Neuron (in vitro differentiated cells): ENCODE measurements at regions not wholly inside any gene's neighbourhood (a gene's known extent, or its start where the extent isn't known, plus 50 kb on each side); places are given as distances from the start of the nearest gene placed in this dataset.

Experiments
- H2AFZ ChIP-seq: one replicate; pipeline ENCODE4 v1.6.1; 2013; ENCODE audit warnings: low read depth, mild to moderate bottlenecking, inconsistent platforms, low read length, moderate library complexity
- H3K27me3 ChIP-seq: one replicate; pipeline ENCODE4 v1.6.1; 2013; ENCODE audit warnings: low read length; ENCODE audit not compliant: insufficient read depth
- H3K36me3 ChIP-seq: one replicate; pipeline ENCODE4 v1.6.1; 2013; ENCODE audit warnings: low read length; ENCODE audit not compliant: insufficient read depth
- H3K4me1 ChIP-seq: one replicate; pipeline ENCODE4 v1.6.1; 2013; ENCODE audit warnings: low read length; ENCODE audit not compliant: insufficient read depth
- H3K4me3 ChIP-seq: 2 replicates; pipeline ENCODE4 v1.5.1; 2013; ENCODE audit warnings: mild to moderate bottlenecking, low read length, moderate library complexity
- H3K9me3 ChIP-seq: one replicate; pipeline ENCODE4 v1.6.1; 2013; ENCODE audit warnings: low read length

DNA sequence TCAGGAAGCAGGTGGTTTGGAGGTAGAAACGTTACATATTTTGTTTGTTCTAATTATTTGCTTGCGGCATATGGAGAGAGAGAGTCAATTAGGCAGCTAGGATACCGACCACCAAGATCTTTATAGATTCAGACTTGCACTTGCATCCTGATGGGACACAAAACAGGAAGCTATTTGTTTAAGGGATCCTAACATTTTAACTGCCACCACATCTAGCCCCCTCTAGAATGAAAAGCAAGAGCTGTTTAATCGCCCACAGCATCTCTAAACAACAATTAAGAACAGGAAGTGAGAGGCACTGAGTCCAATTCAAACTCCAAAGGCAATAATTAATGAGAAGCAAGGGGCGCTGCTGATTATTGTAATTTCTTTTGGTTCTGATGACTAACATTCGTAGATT, 182.0 kb upstream of the LINC00305 start:
- Histone ChIP-seq H3K27me3 (no peaks in the 10 kb centered on the region), H3K4me1 (no peaks in the 10 kb centered on the region), H2AFZ (no peak overlapping the region), H3K4me3 (no peak overlapping the region), H3K9me3 (no peaks in the 10 kb centered on the region), H3K36me3 (no peaks in the 10 kb centered on the region)

DNA sequence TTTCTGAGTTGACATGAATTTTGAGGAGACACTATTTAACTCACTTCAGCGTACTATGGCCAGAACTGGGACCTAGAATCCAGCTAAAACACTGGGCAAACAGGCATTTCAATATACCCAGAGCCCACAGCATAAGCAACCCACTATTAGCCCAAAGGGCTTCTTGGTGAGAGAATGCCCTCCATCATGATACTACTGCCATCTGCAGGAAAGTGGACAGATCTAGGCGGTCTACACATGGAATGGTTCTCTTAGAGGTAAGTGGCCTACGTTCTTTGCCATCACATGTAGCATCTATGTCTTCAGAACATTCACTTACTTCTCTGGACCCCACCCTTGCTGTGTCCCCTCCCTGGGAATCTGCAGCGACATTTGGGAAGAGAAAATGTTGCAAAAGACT, 181.3 kb upstream of the LINC00305 start:
- H3K36me3 ChIP-seq, result no peaks in the 10 kb centered on the region
- H3K4me3 ChIP-seq, result no peak overlapping the region
- no peaks in the 10 kb centered on the region for H3K9me3 ChIP-seq
- no peak overlapping the region for H2AFZ ChIP-seq
- H3K27me3 ChIP-seq, result no peaks in the 10 kb centered on the region
- H3K4me1 ChIP-seq, result no peaks in the 10 kb centered on the region

DNA sequence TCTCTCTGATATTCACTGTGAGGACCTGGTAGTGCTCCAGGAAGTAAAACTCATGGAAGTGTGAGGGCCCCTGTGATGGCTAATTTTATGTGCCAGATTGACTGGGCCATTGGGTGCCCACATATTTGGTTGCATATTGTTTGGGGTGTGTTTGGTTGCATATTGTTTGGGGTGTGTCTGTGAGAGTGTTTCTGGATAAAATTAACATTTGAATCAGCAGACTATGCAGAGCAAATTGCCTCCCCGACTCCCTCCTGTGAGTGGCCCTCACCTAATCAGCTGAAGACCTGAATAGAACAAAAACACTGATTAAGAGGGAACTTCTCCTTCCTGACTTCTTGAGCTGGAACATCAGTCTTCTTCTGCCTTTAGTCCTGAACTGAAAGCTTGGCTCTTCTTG, 173.3 kb upstream of the LINC00305 start:
- Histone ChIP-seq H3K27me3 (no peaks in the 10 kb centered on the region), H3K9me3 (no peaks in the 10 kb centered on the region), H3K4me1 (no peaks in the 10 kb centered on the region), H2AFZ (no peak overlapping the region), H3K36me3 (no peaks in the 10 kb centered on the region), H3K4me3 (no peak overlapping the region)

DNA sequence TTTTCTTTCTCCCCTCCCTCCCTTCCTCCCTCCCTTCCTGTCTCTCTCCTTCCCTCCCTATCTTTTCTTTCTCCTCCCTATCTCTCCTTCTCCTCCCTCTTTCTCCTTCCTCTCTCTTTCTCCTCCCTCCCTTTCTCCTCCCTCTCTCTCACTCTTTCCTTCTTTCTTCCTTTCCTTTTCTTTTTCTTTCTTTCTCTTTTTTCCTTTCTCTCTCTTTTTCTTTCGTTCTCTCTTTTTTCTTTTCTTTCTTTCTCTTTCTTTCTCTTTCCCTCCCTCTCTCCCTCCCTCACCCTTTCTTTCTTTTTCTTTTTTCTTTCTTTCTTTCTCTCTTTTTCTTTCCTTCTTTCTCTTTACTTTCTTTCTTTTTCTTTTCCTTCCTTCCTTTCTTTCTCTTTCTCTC, 169.7 kb upstream of the LINC00305 start:
- Histone ChIP-seq H2AFZ (no peak overlapping the region), H3K4me3 (no peak overlapping the region)

DNA sequence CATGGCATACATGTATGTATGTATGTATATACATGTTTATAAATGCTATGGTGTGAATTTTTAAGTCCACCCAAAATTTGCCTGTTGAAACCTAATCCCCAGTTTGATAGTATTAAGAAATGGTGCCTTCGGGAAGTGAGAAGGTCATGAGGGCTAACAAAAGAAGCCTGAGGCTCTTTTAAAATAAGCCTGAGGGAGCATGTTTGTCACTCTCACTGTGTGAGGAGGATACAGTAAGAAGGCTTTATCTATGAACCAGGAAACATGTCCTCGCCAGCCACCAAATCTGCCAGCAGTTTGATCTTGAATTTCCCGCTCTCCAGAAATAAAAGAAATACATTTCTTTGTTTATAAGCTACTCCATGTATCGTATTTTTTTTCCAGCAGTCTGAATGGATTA, 163.0 kb upstream of the LINC00305 start:
- H3K36me3 ChIP-seq, result no peaks in the 10 kb centered on the region

More for the DNA sequence above, 169.7 kb upstream of the LINC00305 start:
- Histone ChIP-seq H3K4me1 (no peaks in the 10 kb centered on the region), H3K9me3 (no peaks in the 10 kb centered on the region), H3K27me3 (no peaks in the 10 kb centered on the region), H3K36me3 (no peaks in the 10 kb centered on the region)

DNA sequence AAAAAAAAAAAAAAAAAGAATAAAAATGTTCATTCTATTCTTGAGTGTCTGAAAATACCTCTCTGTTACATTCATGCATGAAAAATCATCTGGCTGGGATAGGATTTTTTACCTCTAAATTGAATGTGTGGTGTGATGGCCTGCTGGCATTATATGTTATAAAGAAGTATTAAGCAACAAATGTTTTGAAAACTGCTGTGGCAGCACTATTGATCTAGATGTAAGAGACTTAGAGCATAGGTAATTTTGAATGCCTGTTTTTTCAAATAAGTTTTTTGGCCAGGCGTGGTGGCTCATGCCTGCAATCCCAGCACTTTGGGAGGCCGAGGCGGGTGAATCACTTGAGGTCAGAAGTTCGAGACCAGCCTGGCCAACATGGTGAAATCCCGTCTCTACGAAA, 147.0 kb upstream of the LINC00305 start:
- H3K36me3 ChIP-seq, result no peaks in the 10 kb centered on the region
- H3K4me3 ChIP-seq, result no peak overlapping the region
- no peaks in the 10 kb centered on the region for H3K9me3 ChIP-seq
- H2AFZ ChIP-seq, result no peak overlapping the region
- no peaks in the 10 kb centered on the region for H3K27me3 ChIP-seq
- no peaks in the 10 kb centered on the region for H3K4me1 ChIP-seq

More for the DNA sequence above, 163.0 kb upstream of the LINC00305 start:
- H3K27me3 ChIP-seq, result no peaks in the 10 kb centered on the region
- no peak overlapping the region for H3K4me3 ChIP-seq
- no peaks in the 10 kb centered on the region for H3K4me1 ChIP-seq
- no peaks in the 10 kb centered on the region for H3K9me3 ChIP-seq
- H2AFZ ChIP-seq, result no peak overlapping the region

DNA sequence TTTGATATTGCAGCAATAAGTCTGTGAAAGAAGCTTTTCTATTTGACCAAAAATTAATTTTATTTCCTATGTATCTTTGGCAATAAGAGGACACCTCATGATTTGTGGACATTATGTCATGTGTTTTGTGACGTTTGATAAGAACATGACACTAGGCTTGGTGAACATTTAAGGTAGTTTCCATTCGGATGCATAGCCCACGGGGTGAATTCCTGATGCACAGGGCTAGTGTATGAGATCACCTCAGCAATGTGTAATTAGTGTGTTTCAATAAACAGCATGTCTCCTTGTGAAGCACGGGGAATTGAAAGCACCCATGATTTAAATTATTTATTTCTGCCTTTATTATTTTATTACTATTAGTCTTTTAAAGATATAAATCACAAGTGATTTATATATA, 146.1 kb upstream of the LINC00305 start:
- H3K27me3 ChIP-seq, result no peaks in the 10 kb centered on the region

DNA sequence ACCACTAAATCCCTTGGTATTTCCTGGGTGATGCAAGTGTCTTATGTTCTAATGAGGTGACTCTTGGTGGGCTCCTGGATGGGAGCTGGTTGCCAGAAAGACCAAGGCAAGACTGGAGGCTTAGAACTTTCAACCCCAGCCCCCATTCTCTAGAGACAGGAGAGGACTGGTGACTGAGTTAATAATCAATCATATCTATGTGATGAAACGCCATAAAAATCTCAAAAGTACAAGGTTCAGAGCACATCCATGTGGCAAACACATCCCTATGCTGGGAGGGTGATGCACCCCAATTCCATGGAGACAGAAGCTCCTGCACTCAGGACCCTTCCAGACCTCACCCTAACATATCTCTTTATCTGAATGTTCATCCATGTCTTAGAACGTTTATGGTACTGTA, 139.5 kb upstream of the LINC00305 start:
- no peaks in the 10 kb centered on the region for H3K27me3 ChIP-seq
- H3K4me3 ChIP-seq, result no peak overlapping the region
- no peaks in the 10 kb centered on the region for H3K9me3 ChIP-seq
- H3K36me3 ChIP-seq, result no peaks in the 10 kb centered on the region
- H2AFZ ChIP-seq, result no peak overlapping the region
- no peaks in the 10 kb centered on the region for H3K4me1 ChIP-seq

More for the DNA sequence above, 146.1 kb upstream of the LINC00305 start:
- no peaks in the 10 kb centered on the region for H3K9me3 ChIP-seq
- no peaks in the 10 kb centered on the region for H3K4me1 ChIP-seq
- no peak overlapping the region for H2AFZ ChIP-seq
- H3K4me3 ChIP-seq, result no peak overlapping the region
- no peaks in the 10 kb centered on the region for H3K36me3 ChIP-seq

DNA sequence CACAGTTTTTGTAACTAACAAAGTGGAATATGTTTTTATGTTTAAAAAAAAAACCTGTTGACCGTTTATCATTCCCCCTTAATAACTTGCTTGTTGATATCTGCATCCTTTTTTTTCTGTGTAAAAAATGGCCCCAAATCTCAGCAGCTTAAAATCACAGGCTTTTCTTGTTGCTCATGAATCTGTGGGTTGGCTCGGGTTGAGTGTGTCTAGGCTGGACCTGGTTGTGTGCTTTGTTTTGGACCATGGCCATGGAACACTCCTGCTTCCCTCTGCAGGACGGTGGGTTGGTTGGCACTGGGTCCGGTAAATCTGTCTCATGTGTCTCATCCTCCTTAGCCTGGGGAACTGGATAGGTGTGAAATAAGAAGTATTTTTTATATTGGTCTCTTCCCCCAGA, 139.0 kb upstream of the LINC00305 start:
- no peak overlapping the region for H3K4me3 ChIP-seq
- H3K27me3 ChIP-seq, result no peaks in the 10 kb centered on the region
- H3K36me3 ChIP-seq, result no peaks in the 10 kb centered on the region
- H3K4me1 ChIP-seq, result no peaks in the 10 kb centered on the region
- no peak overlapping the region for H2AFZ ChIP-seq
- H3K9me3 ChIP-seq, result no peaks in the 10 kb centered on the region

DNA sequence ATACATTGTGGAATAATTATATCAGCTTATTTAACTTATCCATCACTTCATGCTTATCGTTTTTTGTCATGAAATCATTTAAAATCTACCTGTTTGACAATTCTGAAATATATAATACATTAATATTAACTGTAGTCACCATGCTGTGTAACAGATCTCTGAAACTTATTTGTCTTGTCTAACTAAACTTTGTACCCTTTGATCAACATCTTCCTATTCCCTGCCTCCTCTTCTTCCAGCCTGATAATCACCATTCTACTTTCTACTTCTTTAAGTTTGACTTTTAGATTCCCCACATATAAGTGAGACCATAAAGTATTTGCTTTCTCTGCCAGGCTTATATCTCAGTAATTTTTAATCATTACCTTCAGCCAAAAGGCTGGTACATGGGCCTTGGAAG, 134.2 kb upstream of the LINC00305 start:
- no peaks in the 10 kb centered on the region for H3K4me1 ChIP-seq
- no peak overlapping the region for H3K4me3 ChIP-seq
- H3K27me3 ChIP-seq, result no peaks in the 10 kb centered on the region
- no peaks in the 10 kb centered on the region for H3K9me3 ChIP-seq
- no peaks in the 10 kb centered on the region for H3K36me3 ChIP-seq
- H2AFZ ChIP-seq, result no peak overlapping the region

DNA sequence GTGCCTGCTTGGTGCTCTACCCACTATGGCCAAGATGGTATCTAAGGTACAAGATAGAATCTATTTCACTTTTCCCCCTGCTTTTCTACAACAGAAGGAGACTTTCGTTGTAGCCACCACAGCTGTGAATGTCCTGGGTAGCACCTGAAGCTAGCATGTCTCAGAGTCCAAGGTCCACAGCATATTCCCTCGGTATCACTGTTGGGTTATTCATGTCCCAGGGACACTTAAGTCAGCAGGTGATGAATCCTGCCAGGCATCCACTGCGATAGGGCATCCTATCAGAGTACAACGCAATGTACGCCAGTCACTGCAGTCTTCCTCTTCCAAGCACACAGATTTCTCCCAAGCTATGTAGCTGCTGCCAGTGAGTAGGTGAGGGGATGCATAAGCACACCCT, 129.1 kb upstream of the LINC00305 start:
- H2AFZ ChIP-seq, result no peak overlapping the region
- H3K27me3 ChIP-seq, result no peaks in the 10 kb centered on the region
- H3K36me3 ChIP-seq, result no peaks in the 10 kb centered on the region
- no peaks in the 10 kb centered on the region for H3K9me3 ChIP-seq
- H3K4me1 ChIP-seq, result peaks cover 6% of the 10 kb centered on the region
- no peak overlapping the region for H3K4me3 ChIP-seq

DNA sequence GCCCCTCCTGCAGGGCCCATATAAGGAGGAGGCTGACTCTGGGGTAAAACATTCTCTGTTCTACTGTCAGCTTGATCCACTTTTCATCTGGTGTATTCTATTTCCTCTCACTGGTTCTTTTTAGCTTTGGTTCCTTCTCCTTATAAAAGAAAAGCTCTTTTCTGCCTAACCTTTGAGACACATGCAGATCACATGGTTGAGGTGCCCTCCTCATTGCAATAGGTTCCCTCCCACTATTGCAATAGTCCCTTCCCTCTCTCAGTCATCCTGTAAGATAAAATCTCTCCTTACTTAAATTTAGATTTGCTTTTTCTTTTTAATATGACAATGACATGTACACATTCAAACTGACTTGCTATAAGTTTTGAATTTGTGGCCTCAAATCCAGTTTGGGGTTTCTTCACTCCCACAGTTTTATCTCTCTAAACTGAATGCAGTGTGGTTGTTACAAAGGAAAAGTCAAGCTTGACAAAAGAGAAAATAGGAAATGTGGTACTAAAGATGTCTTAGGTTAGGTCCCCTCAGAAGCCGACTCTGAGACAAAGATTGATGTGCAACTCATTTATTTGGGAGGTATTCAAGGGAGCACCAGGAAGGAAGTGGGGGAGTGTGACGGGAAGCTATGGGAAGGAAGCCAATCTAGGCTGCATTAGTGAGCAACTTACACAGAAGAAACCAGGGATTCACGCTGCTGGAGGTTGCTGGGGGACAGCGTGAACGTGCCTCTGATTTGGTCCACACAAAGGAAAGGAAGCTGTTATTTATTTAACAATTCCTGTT, 127.6 kb upstream of the LINC00305 start:
- H3K9me3 ChIP-seq, result no peaks in the 10 kb centered on the region
- no peaks in the 10 kb centered on the region for H3K27me3 ChIP-seq
- no peak overlapping the region for H3K4me3 ChIP-seq
- no peak overlapping the region for H2AFZ ChIP-seq
- H3K36me3 ChIP-seq, result no peaks in the 10 kb centered on the region
- peaks cover 15% of the 10 kb centered on the region for H3K4me1 ChIP-seq

DNA sequence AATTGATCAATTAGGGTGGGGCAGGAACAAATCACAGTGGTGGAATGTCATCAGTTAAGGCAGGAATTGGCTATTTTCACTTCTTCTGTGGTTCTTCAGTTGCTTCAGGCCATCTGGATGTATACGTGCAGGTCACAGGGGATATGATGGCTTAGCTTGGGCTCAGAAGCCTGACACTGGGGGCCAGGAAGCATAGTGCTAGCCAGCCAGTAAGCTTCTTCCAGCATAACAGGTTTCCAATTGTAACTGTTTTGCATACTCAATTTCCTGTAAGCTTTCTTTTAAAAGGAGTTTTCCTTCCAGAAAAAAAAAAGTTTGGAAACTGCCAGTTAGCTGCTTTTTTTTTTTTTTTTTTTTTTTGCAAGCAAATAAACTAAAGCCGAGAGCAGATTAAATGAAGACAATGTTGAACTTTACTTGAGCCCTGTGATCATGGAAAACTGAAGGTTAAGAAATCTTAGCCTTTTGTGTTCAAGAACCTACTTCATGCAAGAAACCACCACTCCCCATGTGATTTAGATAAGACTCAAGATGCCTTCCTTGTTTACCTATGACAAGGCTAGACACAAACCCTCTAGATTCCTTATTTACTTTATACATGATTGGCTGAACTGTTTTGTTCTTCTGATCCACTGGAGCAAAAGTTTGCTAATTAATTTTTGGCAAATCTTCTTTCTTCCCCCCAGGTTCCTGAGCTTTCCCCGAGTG, 126.9 kb upstream of the LINC00305 start:
- H3K4me3 ChIP-seq, result no peak overlapping the region
- no peak overlapping the region for H2AFZ ChIP-seq
- H3K9me3 ChIP-seq, result no peaks in the 10 kb centered on the region
- H3K4me1 ChIP-seq, result peaks cover 16% of the 10 kb centered on the region
- no peaks in the 10 kb centered on the region for H3K36me3 ChIP-seq
- no peaks in the 10 kb centered on the region for H3K27me3 ChIP-seq
